ENCODE measurements at regions not wholly inside any gene's neighbourhood (a gene's known extent, or its start where the extent isn't known, plus 50 kb on each side); places are given as distances from the start of the nearest gene placed in this dataset.

DNA sequence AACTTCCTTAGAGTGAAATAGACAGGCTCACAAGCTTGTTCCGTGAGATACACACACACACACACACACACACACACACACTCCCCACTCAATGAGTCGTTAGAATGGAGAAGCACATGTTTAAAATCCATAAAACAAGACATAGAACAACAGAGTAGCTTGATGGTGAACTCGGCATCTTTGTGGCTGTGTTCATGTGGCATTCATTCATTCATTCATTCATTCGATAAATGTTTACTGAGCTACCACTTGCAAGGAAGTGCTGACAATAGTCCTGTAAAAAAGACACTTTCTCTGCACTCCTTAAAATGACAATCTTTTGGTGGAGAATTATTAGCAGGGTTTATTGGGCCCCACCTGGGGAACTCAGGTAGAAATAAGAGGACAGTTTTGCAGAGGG, 242.0 kb downstream of the FOXA2 start:
- H3K4me3 ChIP-seq (ENCODE audit: low read depth in 1 of 2, low read length in 2 of 2) = no peak overlapping the region
- no peaks in the 10 kb centered on the region for H3K4me1 ChIP-seq (ENCODE audit: control insufficient read depth in 1 of 2, insufficient read depth in 2 of 2, low read length in 2 of 2)
- H3K9me3 ChIP-seq (ENCODE audit: control insufficient read depth in 1 of 2, low read length in 2 of 2) = no peaks in the 10 kb centered on the region
- H3K36me3 ChIP-seq (ENCODE audit: control insufficient read depth in 1 of 2, insufficient read depth in 2 of 2, low read length in 2 of 2) = no peaks in the 10 kb centered on the region
- H3K27me3 ChIP-seq (ENCODE audit: low read depth, low read length) = no peaks in the 10 kb centered on the region
- no peak overlapping the region for H3K27ac ChIP-seq (ENCODE audit: low read length)

GRCh38 chr20:22341508-22341907, 242.9 kb downstream of the FOXA2 start:
- Histone ChIP-seq H3K4me1 (ENCODE audit: control insufficient read depth in 1 of 2, insufficient read depth in 2 of 2, low read length in 2 of 2) (no peaks in the 10 kb centered on the region), H3K27ac (ENCODE audit: low read length) (no peak overlapping the region), H3K9me3 (ENCODE audit: control insufficient read depth in 1 of 2, low read length in 2 of 2) (no peaks in the 10 kb centered on the region), H3K4me3 (ENCODE audit: low read depth in 1 of 2, low read length in 2 of 2) (no peak overlapping the region), H3K27me3 (ENCODE audit: low read depth, low read length) (no peaks in the 10 kb centered on the region), H3K36me3 (ENCODE audit: control insufficient read depth in 1 of 2, insufficient read depth in 2 of 2, low read length in 2 of 2) (no peaks in the 10 kb centered on the region)

- no peaks in the 10 kb centered on the region for H3K9me3 ChIP-seq (ENCODE audit: control insufficient read depth in 1 of 2, low read length in 2 of 2)
- H3K4me3 ChIP-seq (ENCODE audit: low read depth in 1 of 2, low read length in 2 of 2) = no peak overlapping the region
- no peaks in the 10 kb centered on the region for H3K36me3 ChIP-seq (ENCODE audit: control insufficient read depth in 1 of 2, insufficient read depth in 2 of 2, low read length in 2 of 2)
- no peaks in the 10 kb centered on the region for H3K27me3 ChIP-seq (ENCODE audit: low read depth, low read length)
- no peaks in the 10 kb centered on the region for H3K4me1 ChIP-seq (ENCODE audit: control insufficient read depth in 1 of 2, insufficient read depth in 2 of 2, low read length in 2 of 2)
- no peak overlapping the region for H3K27ac ChIP-seq (ENCODE audit: low read length)
These were observed 244.4 kb downstream of the FOXA2 start for GRCh38 chr20:22339946-22340345.

DNA sequence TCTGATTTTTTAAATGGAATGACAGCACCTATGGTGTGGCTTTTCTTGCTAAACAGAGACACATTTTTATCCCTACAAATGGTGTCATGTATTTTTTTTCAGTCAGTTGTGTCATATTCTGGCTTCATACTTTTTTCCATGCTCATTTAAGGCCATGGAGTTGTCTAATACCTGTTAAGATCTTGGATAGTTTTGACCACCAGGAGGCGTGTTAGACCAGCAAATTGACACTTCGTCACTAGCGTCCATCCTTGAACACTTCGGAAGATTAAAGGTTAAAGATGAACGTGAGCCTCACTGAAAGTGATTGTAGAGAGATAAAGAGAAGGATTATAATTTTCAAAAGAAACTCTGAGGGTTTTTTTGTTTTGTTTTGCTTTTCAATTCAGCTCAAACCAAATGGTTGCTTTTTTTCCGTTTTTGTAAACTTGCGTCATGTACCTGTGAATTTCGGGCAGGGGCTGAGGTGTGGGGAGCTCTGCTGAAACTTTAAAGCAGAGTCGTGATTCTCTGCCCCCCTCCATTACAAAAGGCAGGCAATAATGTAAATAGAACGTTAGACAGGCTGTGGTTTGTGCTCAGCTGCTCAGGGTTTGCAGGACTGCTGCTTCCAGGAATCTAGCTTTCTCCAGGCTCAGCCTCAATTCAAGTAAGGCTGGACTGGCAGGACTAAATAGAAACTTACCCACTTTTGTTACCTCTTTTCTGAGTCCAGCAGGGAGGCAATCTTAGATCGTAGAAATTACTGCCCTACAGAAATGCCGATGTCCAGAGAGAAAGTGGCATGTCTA, 245.1 kb downstream of the FOXA2 start:
- no peaks in the 10 kb centered on the region for H3K36me3 ChIP-seq (ENCODE audit: control insufficient read depth in 1 of 2, insufficient read depth in 2 of 2, low read length in 2 of 2)
- no peaks in the 10 kb centered on the region for H3K9me3 ChIP-seq (ENCODE audit: control insufficient read depth in 1 of 2, low read length in 2 of 2)
- H3K4me1 ChIP-seq (ENCODE audit: control insufficient read depth in 1 of 2, insufficient read depth in 2 of 2, low read length in 2 of 2) = no peaks in the 10 kb centered on the region
- H3K4me3 ChIP-seq (ENCODE audit: low read depth in 1 of 2, low read length in 2 of 2) = no peak overlapping the region
- H3K27ac ChIP-seq (ENCODE audit: low read length) = no peak overlapping the region
- H3K27me3 ChIP-seq (ENCODE audit: low read depth, low read length) = no peaks in the 10 kb centered on the region

GRCh38 chr20:22338140-22338708, 246.1 kb downstream of the FOXA2 start:
- no peaks in the 10 kb centered on the region for H3K36me3 ChIP-seq (ENCODE audit: control insufficient read depth in 1 of 2, insufficient read depth in 2 of 2, low read length in 2 of 2)
- H3K9me3 ChIP-seq (ENCODE audit: control insufficient read depth in 1 of 2, low read length in 2 of 2) = no peaks in the 10 kb centered on the region
- no peak overlapping the region for H3K27ac ChIP-seq (ENCODE audit: low read length)
- H3K27me3 ChIP-seq (ENCODE audit: low read depth, low read length) = no peaks in the 10 kb centered on the region
- H3K4me1 ChIP-seq (ENCODE audit: control insufficient read depth in 1 of 2, insufficient read depth in 2 of 2, low read length in 2 of 2) = no peaks in the 10 kb centered on the region
- no peak overlapping the region for H3K4me3 ChIP-seq (ENCODE audit: low read depth in 1 of 2, low read length in 2 of 2)

DNA sequence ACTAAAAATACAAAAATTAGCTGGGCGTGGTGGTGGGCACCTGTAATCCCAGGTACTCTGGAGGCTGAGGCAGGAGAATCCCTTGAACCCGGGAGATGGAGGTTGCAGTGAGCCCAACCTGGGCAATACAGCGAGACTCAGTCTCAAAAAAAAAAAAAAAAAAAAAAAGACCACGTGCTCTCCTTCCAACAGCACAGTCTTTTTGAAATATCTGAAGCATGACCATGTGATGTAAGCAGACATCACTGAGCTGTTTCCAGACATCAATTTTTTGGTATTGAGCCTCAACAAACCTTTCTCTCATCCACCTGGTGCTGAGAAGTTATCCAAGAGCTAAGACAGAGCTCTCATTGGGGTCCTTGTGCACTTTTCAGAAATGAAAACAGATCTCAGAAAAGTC, 249.2 kb downstream of the FOXA2 start:
- peaks cover 5% of the 10 kb centered on the region for H3K27me3 ChIP-seq (ENCODE audit: low read depth, low read length)
- no peak overlapping the region for H3K27ac ChIP-seq (ENCODE audit: low read length)
- no peaks in the 10 kb centered on the region for H3K9me3 ChIP-seq (ENCODE audit: control insufficient read depth in 1 of 2, low read length in 2 of 2)
- H3K36me3 ChIP-seq (ENCODE audit: control insufficient read depth in 1 of 2, insufficient read depth in 2 of 2, low read length in 2 of 2) = no peaks in the 10 kb centered on the region
- no peak overlapping the region for H3K4me3 ChIP-seq (ENCODE audit: low read depth in 1 of 2, low read length in 2 of 2)
- H3K4me1 ChIP-seq (ENCODE audit: control insufficient read depth in 1 of 2, insufficient read depth in 2 of 2, low read length in 2 of 2) = no peaks in the 10 kb centered on the region

GRCh38 chr20:22333885-22334545, 250.4 kb downstream of the FOXA2 start:
- Histone ChIP-seq H3K27me3 (ENCODE audit: low read depth, low read length) (peaks cover 5% of the 10 kb centered on the region), H3K4me3 (ENCODE audit: low read depth in 1 of 2, low read length in 2 of 2) (no peak overlapping the region), H3K4me1 (ENCODE audit: control insufficient read depth in 1 of 2, insufficient read depth in 2 of 2, low read length in 2 of 2) (no peaks in the 10 kb centered on the region), H3K36me3 (ENCODE audit: control insufficient read depth in 1 of 2, insufficient read depth in 2 of 2, low read length in 2 of 2) (no peaks in the 10 kb centered on the region), H3K9me3 (ENCODE audit: control insufficient read depth in 1 of 2, low read length in 2 of 2) (no peaks in the 10 kb centered on the region), H3K27ac (ENCODE audit: low read length) (no peak overlapping the region)

DNA sequence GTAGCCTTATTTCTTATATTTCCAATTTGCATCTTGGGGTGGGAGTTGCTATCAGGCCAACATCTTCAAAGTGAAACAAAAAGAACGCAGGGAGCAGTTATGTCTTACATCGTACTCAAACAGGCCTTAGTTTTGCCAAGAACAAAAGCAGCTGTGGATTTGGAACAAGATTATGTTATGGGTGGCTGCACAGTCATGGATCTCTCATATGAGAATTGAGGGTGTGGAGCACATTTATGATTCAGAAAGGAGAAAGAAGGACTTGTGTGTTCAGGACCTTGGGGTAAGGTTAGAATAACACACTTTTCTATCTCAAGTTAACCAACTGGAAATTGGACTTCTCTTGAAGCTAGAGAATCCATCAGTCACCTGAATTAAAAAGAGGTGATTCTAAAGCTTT, 259.9 kb downstream of the FOXA2 start:
- H3K27me3 ChIP-seq (ENCODE audit: low read depth, low read length) = no peaks in the 10 kb centered on the region
- no peak overlapping the region for H3K27ac ChIP-seq (ENCODE audit: low read length)
- H3K36me3 ChIP-seq (ENCODE audit: control insufficient read depth in 1 of 2, insufficient read depth in 2 of 2, low read length in 2 of 2) = no peaks in the 10 kb centered on the region
- H3K4me3 ChIP-seq (ENCODE audit: low read depth in 1 of 2, low read length in 2 of 2) = no peak overlapping the region
- H3K4me1 ChIP-seq (ENCODE audit: control insufficient read depth in 1 of 2, insufficient read depth in 2 of 2, low read length in 2 of 2) = no peaks in the 10 kb centered on the region
- H3K9me3 ChIP-seq (ENCODE audit: control insufficient read depth in 1 of 2, low read length in 2 of 2) = no peaks in the 10 kb centered on the region

- Histone ChIP-seq H3K9me3 (ENCODE audit: control insufficient read depth in 1 of 2, low read length in 2 of 2) (no peaks in the 10 kb centered on the region), H3K4me1 (ENCODE audit: control insufficient read depth in 1 of 2, insufficient read depth in 2 of 2, low read length in 2 of 2) (no peaks in the 10 kb centered on the region), H3K27ac (ENCODE audit: low read length) (no peak overlapping the region), H3K36me3 (ENCODE audit: control insufficient read depth in 1 of 2, insufficient read depth in 2 of 2, low read length in 2 of 2) (no peaks in the 10 kb centered on the region), H3K27me3 (ENCODE audit: low read depth, low read length) (no peaks in the 10 kb centered on the region), H3K4me3 (ENCODE audit: low read depth in 1 of 2, low read length in 2 of 2) (no peak overlapping the region)
These were observed 261.9 kb downstream of the FOXA2 start for GRCh38 chr20:22322513-22322912.

DNA sequence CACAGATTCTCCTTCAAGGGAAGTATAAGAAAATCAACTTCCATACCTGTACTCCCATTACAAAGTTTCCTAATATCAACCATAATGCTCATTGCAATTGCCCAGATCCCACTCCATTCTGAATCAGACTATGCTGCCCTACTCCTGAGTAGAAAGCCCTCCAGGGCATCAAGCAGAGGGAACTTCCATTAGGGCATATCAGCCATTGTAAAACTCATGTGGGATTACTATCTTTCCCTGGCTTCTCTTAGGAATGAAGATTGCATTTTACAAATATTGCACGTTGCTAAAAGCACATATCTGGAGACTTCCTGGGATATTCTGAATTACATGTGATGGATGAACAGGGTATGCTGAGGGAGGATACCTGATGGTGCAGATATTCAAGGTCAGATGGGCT, 263.2 kb downstream of the FOXA2 start:
- no peaks in the 10 kb centered on the region for H3K4me1 ChIP-seq (ENCODE audit: control insufficient read depth in 1 of 2, insufficient read depth in 2 of 2, low read length in 2 of 2)
- H3K36me3 ChIP-seq (ENCODE audit: control insufficient read depth in 1 of 2, insufficient read depth in 2 of 2, low read length in 2 of 2) = no peaks in the 10 kb centered on the region
- no peak overlapping the region for H3K4me3 ChIP-seq (ENCODE audit: low read depth in 1 of 2, low read length in 2 of 2)
- no peaks in the 10 kb centered on the region for H3K27me3 ChIP-seq (ENCODE audit: low read depth, low read length)
- no peak overlapping the region for H3K27ac ChIP-seq (ENCODE audit: low read length)
- H3K9me3 ChIP-seq (ENCODE audit: control insufficient read depth in 1 of 2, low read length in 2 of 2) = no peaks in the 10 kb centered on the region

DNA sequence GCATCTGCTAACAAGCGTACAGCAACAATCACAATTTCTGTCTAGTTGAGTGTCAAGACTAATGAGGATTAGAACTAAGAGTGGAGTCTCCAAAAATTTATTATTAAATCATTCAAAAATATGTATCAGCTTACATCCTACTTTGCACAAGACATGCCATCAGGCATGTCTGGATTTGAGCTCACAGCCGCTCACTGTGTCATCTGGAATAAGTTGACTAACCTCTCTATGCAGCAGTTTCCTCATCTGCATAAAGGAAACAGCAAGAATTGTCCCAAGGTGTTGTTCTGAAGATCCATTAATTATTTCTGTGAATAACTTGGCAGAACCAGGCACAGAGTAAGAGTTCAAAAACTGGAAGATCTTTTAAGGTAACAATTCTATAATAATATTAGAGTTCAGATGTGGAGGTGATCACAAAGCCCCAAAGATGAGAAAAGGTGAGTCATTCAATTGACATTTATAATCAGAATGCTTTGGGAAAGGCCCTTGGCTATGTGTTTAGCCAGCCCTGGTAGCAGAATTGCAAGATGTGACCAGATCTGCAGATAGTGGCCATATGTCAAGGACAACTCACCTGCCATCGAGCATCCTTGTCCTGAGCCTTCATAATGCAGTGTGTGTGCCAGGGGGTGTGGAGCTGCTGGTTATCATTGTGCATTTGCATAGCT, 264.0 kb downstream of the FOXA2 start:
- Histone ChIP-seq H3K4me1 (ENCODE audit: control insufficient read depth in 1 of 2, insufficient read depth in 2 of 2, low read length in 2 of 2) (no peaks in the 10 kb centered on the region), H3K9me3 (ENCODE audit: control insufficient read depth in 1 of 2, low read length in 2 of 2) (no peaks in the 10 kb centered on the region), H3K27me3 (ENCODE audit: low read depth, low read length) (no peaks in the 10 kb centered on the region), H3K36me3 (ENCODE audit: control insufficient read depth in 1 of 2, insufficient read depth in 2 of 2, low read length in 2 of 2) (no peaks in the 10 kb centered on the region), H3K4me3 (ENCODE audit: low read depth in 1 of 2, low read length in 2 of 2) (no peak overlapping the region), H3K27ac (ENCODE audit: low read length) (no peak overlapping the region)
